ENCODE measurements at regions not wholly inside any gene's neighbourhood (a gene's known extent, or its start where the extent isn't known, plus 50 kb on each side); places are given as distances from the start of the nearest gene placed in this dataset.

- no peak overlapping the region for H3K4me3 ChIP-seq (ENCODE audit: low read depth, low read length)
- no peak for DNase-seq (ENCODE audit: low read depth)
- no peak for TF ChIP-seq CTCF (IDR thresholded peaks at IDR 0.05; ENCODE audit: insufficient read depth, low read depth, low read length, missing control alignments)
Measured at GRCh38 chr1:115491298-115492018, 150.3 kb upstream of the VANGL1 start.

GRCh38 chr1:115479055-115479482 is 141.0 kb upstream of the NGF start:
- no peak for DNase-seq (ENCODE audit: low read depth)
- no peak overlapping the region for H3K4me3 ChIP-seq (ENCODE audit: low read depth, low read length)
- no peak for TF ChIP-seq CTCF (IDR thresholded peaks at IDR 0.05; ENCODE audit: insufficient read depth, low read depth, low read length, missing control alignments)

GRCh38 chr1:115477071-115477470 is 139.0 kb upstream of the NGF start:
- no peak overlapping the region for H3K4me3 ChIP-seq (ENCODE audit: low read depth, low read length)
- no peak for TF ChIP-seq CTCF (IDR thresholded peaks at IDR 0.05; ENCODE audit: insufficient read depth, low read depth, low read length, missing control alignments)
- DNase-seq (ENCODE audit: low read depth): no peak

GRCh38 chr1:115476616-115477015 is 138.6 kb upstream of the NGF start:
- H3K4me3 ChIP-seq (ENCODE audit: low read depth, low read length): no peak overlapping the region
- TF ChIP-seq CTCF (IDR thresholded peaks at IDR 0.05; ENCODE audit: insufficient read depth, low read depth, low read length, missing control alignments): no peak
- DNase-seq (ENCODE audit: low read depth): no peak

GRCh38 chr1:115475901-115476300 is 137.9 kb upstream of the NGF start:
- no peak for DNase-seq (ENCODE audit: low read depth)
- TF ChIP-seq CTCF (IDR thresholded peaks at IDR 0.05; ENCODE audit: insufficient read depth, low read depth, low read length, missing control alignments): no peak
- no peak overlapping the region for H3K4me3 ChIP-seq (ENCODE audit: low read depth, low read length)

- no peak overlapping the region for H3K4me3 ChIP-seq (ENCODE audit: low read depth, low read length)
- TF ChIP-seq CTCF (IDR thresholded peaks at IDR 0.05; ENCODE audit: insufficient read depth, low read depth, low read length, missing control alignments): no peak
- DNase-seq (ENCODE audit: low read depth): no peak
Measured at GRCh38 chr1:115475252-115475651, 137.2 kb upstream of the NGF start.

GRCh38 chr1:115473986-115474565 is 136.0 kb upstream of the NGF start:
- no peak overlapping the region for H3K4me3 ChIP-seq (ENCODE audit: low read depth, low read length)
- DNase-seq (ENCODE audit: low read depth): no peak
- TF ChIP-seq CTCF (IDR thresholded peaks at IDR 0.05; ENCODE audit: insufficient read depth, low read depth, low read length, missing control alignments): no peak

Data from GM12865 (cell line).